GM06990 (cell line): ENCODE measurements at regions not wholly inside any gene's neighbourhood (a gene's known extent, or its start where the extent isn't known, plus 50 kb on each side); places are given as distances from the start of the nearest gene placed in this dataset.
"Not testable (repeated sequence)": the region's sequence is repeated elsewhere in the genome, so short reads cannot be mapped to it uniquely, and the experiment has no call there.

ENCODE experiments used
- DNase-seq: peaks from one replicate; pipeline ENCODE4 v3.0.0-alpha.2; 2011; ENCODE audit not compliant: insufficient read length; ENCODE audit errors: extremely low read depth
- H3K27me3 ChIP-seq: replicated peaks from 2 replicates; pipeline ENCODE4 v1.6.0; 2011; ENCODE audit warnings: low read length; ENCODE audit not compliant: control insufficient read depth, insufficient read depth
- H3K36me3 ChIP-seq: 2 replicates; pipeline ENCODE4 v1.5.1; 2011; ENCODE audit warnings: low read length; ENCODE audit not compliant: control insufficient read depth, insufficient read depth
- H3K4me3 ChIP-seq: replicated peaks from 2 replicates; pipeline ENCODE4 v1.5.1; 2011; ENCODE audit warnings: low read depth, mild to moderate bottlenecking, control low read depth, low read length
- CTCF ChIP-seq: IDR thresholded peaks from 2 replicates; pipeline ENCODE4 v1.5.1; 2011; ENCODE audit warnings: low read length, control low read depth, mild to moderate bottlenecking, inconsistent platforms; ENCODE audit not compliant: insufficient read depth, poor library complexity, severe bottlenecking

GRCh38 chr2:65934992-65935629 is 499.8 kb upstream of the MEIS1 start:
- no peak for DNase-seq
- H3K27me3 ChIP-seq, result no peaks in the 10 kb centered on the region
- no peaks in the 10 kb centered on the region for H3K36me3 ChIP-seq
- no peak overlapping the region for H3K4me3 ChIP-seq
- no peak for TF ChIP-seq CTCF

DNA sequence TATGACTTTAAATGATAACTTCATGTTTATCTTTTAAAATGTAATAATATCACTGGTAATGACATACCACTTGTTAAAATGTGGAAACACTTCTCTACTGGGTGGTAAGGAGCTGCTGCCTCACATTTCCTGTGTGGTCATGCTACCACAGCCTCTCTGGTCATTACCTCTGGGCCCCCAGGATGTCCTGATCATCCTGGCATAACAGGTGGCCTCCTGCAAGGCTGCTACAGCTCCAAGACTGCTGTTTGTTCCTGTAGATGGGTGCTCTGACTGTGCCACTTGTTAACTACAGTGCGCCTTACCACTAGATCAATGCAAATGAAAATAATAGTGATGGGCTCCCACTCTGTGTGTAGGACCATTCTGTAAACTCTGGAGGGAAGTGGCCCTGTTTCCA is 500.2 kb upstream of the SPRED2 start:
- Histone ChIP-seq H3K36me3 (no peaks in the 10 kb centered on the region), H3K27me3 (no peaks in the 10 kb centered on the region), H3K4me3 (no peak overlapping the region)
- TF ChIP-seq CTCF, result no peak
- DNase-seq, result no peak

DNA sequence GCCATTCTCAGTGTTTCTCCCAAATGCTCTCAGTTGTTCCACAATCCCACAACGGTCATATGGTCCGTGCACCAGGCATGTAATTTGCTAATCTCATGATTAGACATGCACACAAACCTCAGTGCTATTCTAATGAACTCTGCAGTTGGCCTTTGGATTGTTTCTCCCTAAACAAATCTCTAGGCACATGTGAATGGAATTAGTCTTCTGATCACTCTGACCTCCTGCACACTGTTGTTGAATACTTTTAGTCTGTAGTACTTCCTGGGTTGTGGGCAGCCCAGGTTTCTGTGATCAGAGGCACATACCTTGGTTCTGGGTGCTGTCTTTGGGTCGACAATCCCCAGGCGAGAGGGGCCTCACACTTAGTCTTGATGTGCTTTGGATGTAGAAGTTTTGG is 498.7 kb upstream of the SPRED2 start:
- DNase-seq, result no peak
- H3K4me3 ChIP-seq, result no peak overlapping the region
- no peak for TF ChIP-seq CTCF
- H3K27me3 ChIP-seq, result no peaks in the 10 kb centered on the region
- no peaks in the 10 kb centered on the region for H3K36me3 ChIP-seq

DNA sequence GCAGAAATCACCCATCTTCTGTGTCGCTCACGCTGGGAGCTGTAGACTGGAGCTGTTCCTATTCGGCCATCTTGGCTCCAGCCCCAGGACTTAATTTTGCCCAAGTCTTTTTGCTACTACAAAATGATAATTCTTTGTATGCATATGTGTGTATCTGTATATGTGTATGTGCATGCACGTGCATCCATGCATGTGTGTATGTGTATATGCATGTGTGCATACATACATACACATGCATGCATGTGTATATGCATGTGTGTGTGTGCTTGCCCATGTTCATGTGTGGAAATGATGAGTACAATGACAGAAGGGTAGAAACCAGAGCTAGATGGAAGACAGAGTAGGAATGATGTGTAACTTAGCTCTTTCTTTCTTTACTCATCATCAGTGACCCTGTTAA is 497.9 kb upstream of the SPRED2 start:
- Histone ChIP-seq H3K27me3 (no peaks in the 10 kb centered on the region), H3K4me3 (no peak overlapping the region), H3K36me3 (no peaks in the 10 kb centered on the region)
- no peak for TF ChIP-seq CTCF
- no peak for DNase-seq

DNA sequence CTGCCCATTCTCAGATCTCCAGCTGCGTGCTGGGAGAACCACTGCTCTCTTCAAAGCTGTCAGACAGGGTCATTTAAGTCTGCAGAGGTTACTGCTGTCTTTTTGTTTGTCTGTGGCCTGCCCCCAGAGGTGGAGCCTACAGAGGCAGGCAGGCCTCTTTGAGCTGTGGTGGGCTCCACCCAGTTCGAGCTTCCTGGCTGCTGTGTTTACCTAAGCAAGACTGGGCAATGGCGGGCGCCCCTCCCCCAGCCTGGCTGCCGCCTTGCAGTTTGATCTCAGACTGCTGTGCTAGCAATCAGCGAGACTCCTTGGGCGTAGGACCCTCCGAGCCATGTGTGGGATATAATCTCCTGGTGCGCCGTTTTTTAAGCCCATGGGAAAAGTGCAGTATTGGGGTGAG is 497.3 kb upstream of the SPRED2 start:
- not testable (repeated sequence) for DNase-seq, H3K27me3 ChIP-seq, H3K4me3 ChIP-seq, H3K36me3 ChIP-seq

DNA sequence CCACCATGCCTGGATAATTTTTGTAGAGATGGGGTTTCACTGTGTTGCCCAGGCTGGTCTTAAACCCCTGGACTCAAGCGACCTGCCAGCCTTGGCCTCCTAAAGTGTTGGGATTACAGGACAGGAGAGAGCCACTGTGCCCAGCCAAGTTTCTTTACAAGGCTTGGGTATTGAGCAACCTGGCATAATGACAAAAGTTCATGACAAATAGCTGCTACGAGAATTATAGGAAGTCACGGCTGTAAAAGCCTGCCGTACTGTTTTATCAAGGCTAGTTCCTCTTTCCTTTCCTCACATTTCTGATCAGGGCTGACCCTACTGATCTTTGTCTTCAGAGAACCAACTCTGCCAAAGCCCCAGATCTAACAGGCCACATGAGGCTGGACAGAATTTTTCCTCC is 490.4 kb upstream of the SPRED2 start:
- TF ChIP-seq CTCF, result no peak
- no peak for DNase-seq
- Histone ChIP-seq H3K36me3 (no peaks in the 10 kb centered on the region), H3K27me3 (no peaks in the 10 kb centered on the region), H3K4me3 (no peak overlapping the region)
